HG02970 (cell line): ENCODE measurements at regions not wholly inside any gene's neighbourhood (a gene's known extent, or its start where the extent isn't known, plus 50 kb on each side); places are given as distances from the start of the nearest gene placed in this dataset.
"Not testable (repeated sequence)": the region's sequence is repeated elsewhere in the genome, so short reads cannot be mapped to it uniquely, and the experiment has no call there.

Experiments
- ATAC-seq: cut with Tn5 transposase; IDR thresholded peaks from one replicate; pipeline ENCODE4 v1.9.1; 2021; ENCODE audit warnings: mild to moderate bottlenecking, moderate library complexity, moderate number of reproducible peaks; ENCODE audit not compliant: unreplicated experiment, low FRiP score

DNA sequence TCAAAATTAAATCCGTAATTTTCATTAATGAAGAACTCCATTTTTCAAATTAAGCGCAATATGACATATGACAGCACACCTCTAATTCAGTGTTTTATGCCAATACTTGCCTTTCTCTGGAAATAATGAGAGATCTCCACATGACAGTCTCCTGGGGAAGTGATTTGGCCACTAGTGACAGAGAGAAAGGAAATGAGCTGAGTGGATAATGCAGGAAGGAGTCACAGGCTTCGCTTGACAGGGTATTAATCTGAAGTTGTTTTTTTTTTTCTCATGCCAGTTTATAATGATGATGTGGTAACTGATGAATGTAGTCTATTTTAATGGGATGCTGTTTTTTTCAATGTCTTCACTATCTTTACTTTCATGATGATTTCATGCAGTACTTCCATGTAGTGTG, 1079.4 kb upstream of the GYPC start:
- ATAC-seq, result no peak

DNA sequence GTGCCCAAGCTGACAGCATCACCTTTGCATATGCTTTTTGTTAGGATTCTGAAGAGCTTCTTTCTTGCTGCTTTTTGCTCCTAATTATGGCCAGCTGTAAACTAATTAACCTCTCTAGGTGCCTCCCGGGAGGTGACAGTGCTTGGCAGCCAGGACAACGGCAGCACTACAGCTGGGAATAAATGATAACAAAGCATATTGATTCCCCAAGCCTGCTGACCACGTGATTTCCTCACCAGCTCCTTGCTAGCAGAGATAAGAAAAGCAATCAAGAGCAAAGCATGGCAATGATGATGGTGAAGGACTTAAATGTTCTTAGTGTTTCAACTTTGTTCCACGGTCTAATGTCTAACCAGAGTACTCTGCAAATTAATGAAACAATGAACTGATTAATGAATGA, 1074.4 kb upstream of the GYPC start:
- no peak for ATAC-seq

DNA sequence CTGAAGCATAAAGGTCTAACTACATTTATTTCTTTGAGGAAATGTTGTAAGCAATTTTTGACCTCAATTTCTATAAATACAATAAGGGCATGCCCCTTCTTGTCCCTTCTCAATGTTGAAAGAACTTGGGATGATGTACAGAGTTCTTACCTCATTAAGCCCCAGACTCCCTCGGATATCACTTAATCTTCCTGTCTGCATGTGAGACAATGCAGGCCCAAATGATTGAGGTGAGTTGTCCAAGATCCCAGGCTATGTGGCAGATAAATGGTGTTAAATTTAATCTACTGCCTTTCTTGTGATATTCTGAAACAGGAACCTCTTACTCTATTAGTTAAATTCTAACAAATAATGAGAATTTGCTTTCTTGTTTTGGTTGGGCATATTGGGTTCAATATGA, 1073.4 kb upstream of the GYPC start:
- no peak for ATAC-seq

DNA sequence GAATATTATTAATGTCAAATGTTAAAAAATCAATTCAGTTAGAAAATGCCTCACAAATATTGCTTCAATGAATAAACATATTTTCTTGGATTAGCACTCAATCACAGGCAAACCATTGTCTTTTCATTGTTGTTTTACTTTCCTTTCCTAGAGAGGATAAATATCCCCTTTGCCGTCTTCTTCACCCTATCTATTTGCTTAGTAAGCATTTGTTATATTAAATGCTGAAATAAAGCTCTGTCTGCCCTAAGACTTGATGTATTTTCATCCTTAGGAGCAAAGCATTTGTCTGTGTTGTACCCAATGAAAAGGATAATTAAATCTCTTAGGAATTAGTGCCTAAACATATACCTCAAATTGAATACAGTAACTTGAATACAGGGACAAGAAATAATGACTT, 1071.2 kb upstream of the GYPC start:
- no peak for ATAC-seq

DNA sequence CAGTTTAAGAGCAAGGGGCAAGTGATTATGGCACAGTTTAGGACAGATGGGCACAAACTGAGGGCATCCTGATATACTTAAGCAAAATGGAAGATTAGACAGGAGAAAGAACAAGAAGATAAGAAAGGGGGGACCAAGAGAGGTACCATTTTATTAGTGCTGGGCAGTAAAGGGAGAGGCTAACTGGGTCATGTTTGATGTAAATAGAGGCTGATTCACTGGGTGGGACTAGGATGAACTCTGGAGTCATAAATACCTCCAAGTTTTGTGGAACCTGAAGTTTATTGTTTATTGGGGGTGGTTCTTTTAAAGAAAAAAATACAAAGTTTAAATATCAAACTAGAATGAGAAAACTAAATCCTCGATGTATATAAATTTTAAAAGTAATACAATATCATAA, 1067.2 kb upstream of the GYPC start:
- ATAC-seq, result no peak

DNA sequence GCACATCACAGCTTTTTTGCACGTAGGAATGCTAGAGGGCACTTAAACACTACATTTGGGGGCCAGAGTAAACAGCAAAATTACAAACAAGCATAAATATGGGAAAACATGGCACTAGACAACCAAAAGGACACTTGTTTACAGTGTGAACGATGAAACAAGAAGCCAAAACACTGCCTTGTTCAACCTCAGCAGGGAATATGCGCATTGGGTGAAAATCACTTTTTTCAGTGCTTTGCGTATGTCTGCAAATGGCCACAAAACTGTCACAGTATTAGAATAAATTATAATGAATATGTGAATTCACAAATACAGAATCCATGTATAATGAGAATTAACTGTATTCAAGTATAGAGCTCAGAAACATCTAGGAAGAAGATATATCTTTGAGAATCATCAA, 1064.0 kb upstream of the GYPC start:
- no peak for ATAC-seq

DNA sequence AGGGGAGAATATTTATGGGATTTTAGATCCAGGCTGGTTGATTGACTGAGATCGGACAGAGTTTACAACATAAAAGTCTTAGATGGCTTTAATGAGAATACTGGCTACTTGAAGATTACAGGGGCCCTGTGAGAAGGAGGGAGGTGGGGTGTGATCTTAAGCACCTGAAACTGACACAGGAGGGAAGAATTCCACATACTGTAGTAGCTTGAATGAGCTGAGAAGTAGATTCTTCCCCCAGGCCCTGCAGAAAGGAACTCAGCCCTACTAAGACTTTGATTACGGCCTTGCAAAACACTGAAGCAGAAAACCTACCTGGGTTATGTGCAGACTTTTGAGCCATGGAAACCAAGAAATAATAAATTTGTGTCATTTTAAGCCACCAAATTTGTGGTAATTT, 1062.9 kb upstream of the GYPC start:
- ATAC-seq, result no peak

DNA sequence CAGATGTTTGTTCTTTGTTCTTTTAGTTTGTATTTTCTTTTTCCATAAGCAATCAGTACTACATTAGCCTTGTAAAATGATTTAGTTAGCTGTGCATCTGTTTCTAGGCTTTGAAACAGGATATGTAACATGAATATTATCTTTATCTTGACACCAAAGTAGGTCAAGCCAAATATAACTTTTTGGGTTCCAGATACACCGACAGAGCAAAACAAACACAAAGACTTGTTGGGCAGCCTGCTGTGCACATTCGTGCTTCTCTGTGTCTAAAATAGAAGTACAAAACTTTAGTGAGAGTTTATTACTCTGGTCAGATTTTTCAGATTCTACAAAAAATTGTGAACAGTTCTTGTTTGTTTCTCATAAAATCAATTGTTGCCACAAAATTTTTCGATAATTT, 1059.3 kb upstream of the GYPC start:
- ATAC-seq, result no peak

DNA sequence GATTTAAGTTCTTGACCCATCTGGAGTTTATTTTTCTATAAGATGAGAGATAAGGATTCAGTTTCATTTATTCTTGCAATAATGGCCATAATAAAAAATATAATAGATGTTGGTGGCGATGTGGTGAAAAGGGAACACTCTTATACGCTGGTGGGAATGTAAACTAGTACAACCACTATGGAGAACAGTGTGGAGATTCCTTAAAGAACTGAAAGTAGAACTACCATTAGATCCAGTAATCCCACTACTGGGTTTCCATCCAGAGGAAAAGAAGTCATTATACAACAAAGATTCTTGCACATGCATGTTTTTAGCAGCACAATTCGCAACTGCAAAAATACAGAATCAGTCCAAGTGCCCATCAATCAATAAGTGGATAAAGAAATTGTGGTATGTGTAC, 1040.5 kb upstream of the GYPC start:
- ATAC-seq, result no peak

DNA sequence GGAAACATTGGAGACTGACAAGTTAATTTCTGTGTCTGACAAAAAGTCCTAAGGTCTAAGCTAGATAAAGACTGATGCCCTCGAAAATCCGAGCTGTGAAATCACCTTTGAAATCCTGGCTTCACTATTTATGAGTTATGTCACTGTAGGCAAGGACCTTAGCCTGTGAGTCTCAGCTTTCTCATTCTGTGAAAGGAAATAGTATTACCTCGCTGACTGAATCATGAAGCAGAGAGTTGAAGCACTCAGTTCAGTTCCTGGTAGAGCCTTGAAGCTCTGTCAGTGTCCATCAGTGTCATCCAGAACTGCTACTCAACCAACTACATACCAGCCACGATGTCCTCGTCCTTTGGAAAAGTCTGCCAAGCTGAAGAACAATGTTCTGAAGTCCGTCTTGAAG, 1025.6 kb upstream of the GYPC start:
- ATAC-seq, result no peak

DNA sequence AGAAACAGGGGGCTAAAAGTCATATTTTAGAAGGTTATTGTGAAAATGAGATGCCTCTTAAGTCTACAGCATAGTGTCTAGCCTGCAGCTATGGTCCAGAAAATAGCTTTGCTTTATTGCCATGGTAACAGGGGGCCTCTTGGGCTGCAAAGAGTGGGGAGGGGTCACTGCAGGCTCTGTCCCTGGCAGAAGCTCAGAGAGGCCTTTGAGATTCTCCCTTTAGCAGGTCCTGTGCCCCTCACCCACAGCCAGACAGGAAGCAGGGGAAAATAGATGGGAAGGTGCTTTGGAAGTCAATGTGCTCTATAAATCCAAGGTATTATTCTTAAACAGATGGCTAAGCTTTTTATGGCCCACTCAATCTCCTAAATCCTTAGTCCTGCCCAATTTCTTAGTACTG, 1021.3 kb upstream of the GYPC start:
- ATAC-seq, result no peak

DNA sequence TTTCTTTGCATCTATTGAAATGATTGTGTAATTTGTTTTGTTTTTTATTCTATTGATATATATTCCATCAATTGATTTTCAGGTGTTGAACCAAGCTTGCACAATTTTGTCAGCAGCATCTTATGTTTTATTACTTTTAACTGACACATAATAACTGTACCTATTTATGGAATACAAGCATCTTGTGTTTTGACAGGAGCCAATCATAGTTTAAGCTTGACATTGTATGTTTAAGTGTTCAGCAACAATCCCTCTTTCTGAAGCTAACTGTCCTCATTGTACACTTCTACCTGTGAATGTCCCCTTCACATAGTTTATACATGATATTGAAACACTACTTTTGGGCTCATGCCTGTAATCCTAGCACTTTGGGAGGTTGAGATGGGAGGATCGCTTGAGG, 1017.6 kb upstream of the GYPC start:
- no peak for ATAC-seq

DNA sequence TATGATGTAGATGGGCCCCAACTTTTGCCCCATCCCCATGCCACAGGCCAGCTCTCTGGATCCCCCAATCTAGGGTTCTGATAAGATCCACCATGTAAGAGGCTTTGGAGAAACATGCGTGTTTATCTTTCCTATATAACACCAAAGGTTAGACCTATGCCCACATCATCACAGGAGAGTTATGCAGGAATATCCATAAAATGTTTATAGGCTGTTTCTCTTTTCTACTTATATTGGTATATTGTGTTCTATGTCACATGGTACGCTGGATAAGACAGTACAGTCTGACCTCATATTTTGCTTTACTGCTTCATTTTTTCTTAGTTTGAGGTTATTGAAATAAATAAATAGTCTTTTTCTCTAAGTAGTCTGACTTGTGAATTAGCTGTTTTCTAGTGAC, 1013.9 kb upstream of the GYPC start:
- ATAC-seq, result no peak

DNA sequence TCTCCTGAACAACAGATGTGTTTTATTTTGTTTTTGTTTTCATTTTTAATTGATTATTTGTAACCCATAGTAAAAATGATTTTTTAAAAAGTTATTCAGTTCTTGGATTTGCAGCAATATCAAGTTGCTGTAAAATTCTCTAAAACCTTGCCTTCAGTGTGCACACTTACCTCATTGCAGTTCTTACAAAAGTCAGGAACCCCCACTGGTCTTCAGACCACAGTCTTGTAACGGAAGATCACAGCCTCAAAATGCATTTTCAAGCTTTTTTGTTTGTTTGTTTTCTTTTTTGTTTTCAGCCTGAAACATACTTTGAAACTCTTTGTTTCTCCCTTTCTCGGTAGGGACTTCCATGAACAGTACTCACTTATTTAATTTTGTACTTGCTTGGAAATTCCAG, 1012.8 kb upstream of the GYPC start:
- no peak for ATAC-seq

DNA sequence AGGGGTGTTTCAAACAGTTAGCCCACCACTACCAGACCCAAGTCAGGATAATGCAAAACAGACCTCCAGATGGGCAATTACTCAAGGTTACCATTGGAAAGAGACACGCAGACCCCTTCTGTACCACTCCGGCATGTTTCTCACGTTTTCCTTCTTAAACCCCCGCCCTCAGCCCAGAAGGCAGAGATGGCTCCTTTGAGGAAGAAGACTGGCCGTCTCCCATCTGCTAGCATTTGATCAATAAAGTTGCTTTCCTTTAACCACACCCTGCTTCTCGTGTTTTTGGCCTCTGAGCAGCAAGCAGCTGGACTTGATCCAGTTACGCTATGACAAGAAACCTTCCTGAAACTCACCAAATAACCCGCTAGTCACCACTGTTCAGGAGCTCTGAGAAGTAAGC, 1012.4 kb upstream of the GYPC start:
- ATAC-seq, result no peak

DNA sequence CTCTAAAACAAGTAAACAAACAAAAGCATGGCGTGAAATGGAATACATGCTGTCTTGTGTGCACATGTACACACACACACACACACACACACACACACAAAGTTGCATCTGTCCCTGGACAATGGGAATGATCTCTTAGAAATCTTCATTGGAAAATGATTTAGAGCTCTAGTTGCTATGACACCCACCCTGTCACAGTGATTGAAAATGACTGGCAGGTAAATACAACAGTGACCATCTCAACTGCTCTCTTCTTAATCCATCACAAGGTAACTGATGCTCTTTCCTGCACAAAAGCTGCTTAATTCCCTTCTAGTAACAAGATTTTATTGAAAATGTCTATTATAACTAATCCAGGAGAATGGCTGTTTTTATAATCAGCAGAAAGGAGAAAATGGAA, 1011.7 kb upstream of the GYPC start:
- no peak for ATAC-seq

DNA sequence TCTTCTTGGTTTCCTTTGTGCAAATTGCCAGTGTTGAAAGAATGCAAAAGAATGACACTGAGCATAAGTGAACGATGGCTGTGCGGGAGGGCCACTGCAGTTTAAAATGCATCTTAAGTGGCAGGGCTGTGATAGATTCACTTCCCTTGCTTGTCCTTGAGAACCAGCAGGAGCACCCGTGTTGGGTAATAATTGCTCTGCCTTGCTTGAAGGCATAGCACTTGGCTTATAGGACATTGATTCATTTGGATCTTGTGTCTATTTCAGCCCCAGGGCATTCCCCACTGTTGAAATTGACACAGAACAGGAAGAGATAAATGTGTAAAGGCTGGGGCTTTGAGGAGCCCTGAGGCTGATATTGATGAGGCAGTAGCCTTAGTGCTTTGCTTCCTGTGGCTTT, 1003.7 kb upstream of the GYPC start:
- no peak for ATAC-seq

DNA sequence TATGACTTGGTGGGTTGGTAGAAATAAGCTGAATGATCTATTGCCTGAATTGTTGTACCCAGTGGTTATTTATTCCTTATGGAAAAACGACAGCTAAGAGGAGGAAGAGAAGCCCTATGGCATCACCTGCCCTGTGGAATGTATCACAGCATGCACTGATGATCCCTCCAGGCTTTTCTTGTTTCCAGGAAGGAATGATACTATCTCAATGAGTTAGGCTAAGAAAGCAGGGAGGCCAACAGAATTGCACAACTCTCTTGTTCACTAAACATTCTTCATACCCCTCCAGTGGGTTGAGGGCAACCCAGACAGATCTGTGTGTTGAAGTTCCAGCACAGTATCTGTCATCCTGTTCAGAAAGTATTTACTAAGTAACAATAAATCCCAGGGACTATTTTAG, 1001.7 kb upstream of the GYPC start:
- no peak for ATAC-seq

DNA sequence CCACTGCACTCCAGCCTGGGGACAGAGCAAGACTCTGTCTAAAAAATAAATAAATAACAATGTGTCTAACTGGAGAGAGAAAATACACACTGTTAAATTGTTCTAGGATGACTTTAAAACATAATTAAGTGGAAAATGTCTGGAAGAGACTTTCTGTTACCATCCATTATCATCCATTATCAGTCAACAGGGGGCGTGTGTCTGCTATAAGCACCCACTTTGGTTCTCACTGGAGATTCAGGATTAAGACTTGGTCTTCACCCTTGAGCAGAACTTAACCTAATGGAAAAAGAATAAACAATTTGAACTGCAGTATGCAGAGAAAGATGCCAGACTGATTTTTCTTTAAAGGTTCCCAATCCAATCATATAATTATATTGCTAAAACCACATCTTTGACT, 999.8 kb upstream of the GYPC start:
- ATAC-seq, result no peak

DNA sequence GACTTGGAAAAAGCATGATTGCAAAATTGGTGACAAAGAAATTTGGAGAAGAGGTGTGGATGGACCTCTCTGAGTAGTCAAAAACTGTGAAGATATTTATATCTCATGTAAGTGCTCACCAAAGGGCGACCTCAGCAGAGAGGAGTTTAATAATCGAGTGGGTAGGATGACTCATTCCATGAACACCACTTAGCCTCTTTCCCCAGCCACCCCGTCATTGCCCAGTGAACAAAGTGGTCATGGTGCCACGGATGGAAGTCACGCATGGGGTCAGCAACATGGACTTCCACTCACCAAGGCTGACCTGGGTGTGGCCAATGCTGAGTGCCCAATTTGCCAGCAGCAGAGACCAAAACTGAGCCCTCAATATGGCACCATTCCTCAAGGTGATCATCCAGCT, 997.4 kb upstream of the GYPC start:
- ATAC-seq, result no peak

DNA sequence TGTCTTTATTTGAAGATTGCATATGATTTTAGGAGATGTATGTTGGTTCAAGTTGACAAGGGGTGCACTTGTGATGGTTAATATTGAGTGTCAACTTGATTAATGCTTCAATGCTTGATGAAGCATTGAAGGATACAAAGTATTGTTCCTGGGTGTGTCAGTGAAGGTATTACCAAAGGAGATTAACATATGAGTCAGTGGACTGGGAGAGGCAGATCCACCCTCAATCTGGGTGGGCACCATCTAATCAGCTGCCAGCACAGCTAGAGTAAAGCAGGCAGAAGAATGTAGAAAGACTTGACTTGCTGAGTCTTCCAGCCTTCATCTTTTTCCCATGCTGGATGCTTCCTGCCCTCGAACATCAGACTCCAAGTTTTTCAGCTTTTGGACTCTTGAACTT, 995.6 kb upstream of the GYPC start:
- not testable (repeated sequence) for ATAC-seq

DNA sequence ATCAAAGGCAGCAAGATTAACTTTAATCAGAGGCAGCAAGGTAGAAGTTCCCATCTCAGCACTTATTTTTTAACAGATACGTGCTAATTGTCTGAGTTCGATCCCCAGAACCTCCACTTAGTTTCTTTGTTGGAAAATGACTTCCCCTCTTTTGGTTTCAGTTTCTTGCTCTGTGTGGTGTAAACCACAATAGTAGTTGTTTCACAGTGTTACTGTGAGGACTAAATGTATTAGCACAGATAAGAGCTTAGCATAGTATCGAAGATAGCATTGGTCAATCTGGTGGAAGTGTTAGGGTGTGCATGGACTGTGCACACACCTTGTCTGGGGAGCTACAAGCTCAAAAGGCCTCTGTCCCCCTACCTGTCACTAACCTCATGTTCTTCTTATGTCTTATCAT, 988.3 kb upstream of the GYPC start:
- no peak for ATAC-seq

DNA sequence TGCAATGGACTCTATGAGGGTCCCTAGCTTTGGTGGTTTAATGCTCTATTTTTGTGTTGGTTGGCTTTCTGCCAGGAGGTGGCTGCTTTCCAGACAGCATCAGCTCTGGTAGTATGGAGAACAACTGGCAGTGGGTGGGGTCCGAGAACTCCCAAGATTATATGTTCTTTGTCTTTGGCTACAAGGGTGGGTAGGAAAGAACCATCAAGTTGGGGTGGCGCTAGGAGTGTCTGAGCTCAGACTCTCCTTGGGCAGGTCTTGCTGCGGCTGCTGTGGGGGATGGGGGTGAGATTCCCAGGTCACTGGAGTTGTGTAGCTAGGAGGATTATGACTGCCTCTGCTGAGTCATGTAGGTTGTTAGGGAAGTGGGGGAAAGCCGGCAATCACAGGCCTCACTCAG, 976.1 kb upstream of the GYPC start:
- ATAC-seq, result no peak

DNA sequence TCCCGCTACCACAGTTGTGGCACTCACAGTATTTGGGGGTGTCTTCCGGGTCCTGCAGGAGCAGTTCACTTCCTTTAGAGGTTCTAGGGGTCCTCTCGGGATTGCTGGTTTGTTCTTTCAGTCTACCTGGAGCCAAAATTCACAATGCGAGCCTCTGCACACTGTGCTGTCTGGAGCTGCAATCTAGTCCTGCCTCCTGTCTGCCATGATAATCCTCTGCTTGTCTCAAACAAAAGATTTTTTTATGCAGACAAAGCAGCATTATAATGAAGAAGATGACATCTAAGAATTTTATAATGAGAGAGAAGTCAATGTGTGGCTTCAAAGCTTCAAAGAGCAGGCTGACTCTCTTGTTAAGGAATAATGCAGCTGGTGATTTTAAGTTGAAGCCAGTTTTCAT, 975.1 kb upstream of the GYPC start:
- ATAC-seq, result no peak
